G401 (cell line): ENCODE measurements at regions not wholly inside any gene's neighbourhood (a gene's known extent, or its start where the extent isn't known, plus 50 kb on each side); places are given as distances from the start of the nearest gene placed in this dataset.
A peak's percentile ranks its signal among the peaks of the same experiment; 100 is the strongest.

Experiments
- DNase-seq: peaks from one replicate; pipeline ENCODE4 v3.0.0-alpha.2; 2015; ENCODE audit warnings: low spot score
- in situ Hi-C: cut with HindIII; loops from 2 replicates; pipeline ENCODE4 v1.10.0; 2016; ENCODE audit warnings: low sequenced_read_pairs, mixed read lengths

- in situ Hi-C loops, result no loop called here
Observed at GRCh38 chr3:43159131-43159875, 53.4 kb upstream of the POMGNT2 start.

GRCh38 chr3:43156812-43157455, 51.1 kb upstream of the POMGNT2 start:
- in situ Hi-C loops, result no loop called here
- no peak for DNase-seq

More at GRCh38 chr3:43159131-43159875, 53.4 kb upstream of the POMGNT2 start:
- DNase-seq, result peak; percentile 90

- in situ Hi-C loops, result no loop called here
- DNase-seq, result peak; percentile 48
Observed at GRCh38 chr3:43155464-43156121, 49.7 kb upstream of the POMGNT2 start.
